ENCODE measurements at regions not wholly inside any gene's neighbourhood (a gene's known extent, or its start where the extent isn't known, plus 50 kb on each side); places are given as distances from the start of the nearest gene placed in this dataset.

DNA sequence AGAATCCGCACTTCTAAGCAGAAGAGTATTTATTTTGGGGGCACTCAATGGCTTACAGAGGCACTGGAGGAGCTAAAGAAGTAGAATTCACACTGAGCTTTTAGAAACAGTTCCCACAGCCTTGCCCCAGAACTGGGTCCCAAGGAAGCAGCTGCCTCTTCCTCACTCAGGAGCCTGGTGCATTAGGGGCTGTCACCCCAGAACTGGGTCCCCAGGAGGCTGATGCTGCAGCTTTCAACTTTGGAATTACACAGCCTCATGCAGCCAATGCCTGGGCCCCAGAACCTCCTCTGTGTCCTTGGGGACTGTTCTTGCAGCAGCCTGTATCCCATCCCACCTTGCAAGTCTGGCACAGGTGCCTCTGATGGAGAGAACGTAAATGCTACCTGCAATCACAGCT is 96.4 kb downstream of the DACT2 start:
- TF ChIP-seq CTCF (IDR thresholded peaks at IDR 0.05) = no peak
- no peak for TF ChIP-seq POLR2A (IDR thresholded peaks at IDR 0.05)

Measured in right lobe of liver (tissue), 4 donors.